ENCODE measurements at regions not wholly inside any gene's neighbourhood (a gene's known extent, or its start where the extent isn't known, plus 50 kb on each side); places are given as distances from the start of the nearest gene placed in this dataset.

- TF ChIP-seq CTCF (IDR thresholded peaks at IDR 0.05; ENCODE audit: low read length) (no peak), EZH2phosphoT487 (IDR thresholded peaks at IDR 0.05; ENCODE audit: low read length) (no peak), EZH2 (optimal IDR thresholded peaks at IDR 0.05; ENCODE audit: low read depth, low read length) (no peak)
Observed at GRCh38 chr9:88808761-88809354, 182.4 kb upstream of the S1PR3 start.
